Stimulated activated CD4-positive, alpha-beta T cell treated with anti-CD3 and anti-CD28 coated beads, Interleukin-2, amount 100 ng/mL, for 24 hours (primary cell): ENCODE measurements at regions not wholly inside any gene's neighbourhood (a gene's known extent, or its start where the extent isn't known, plus 50 kb on each side); places are given as distances from the start of the nearest gene placed in this dataset.

Experiments used
- DNase-seq, 2 donors: peaks; one replicate each; pipeline ENCODE4 v3.0.0-alpha.2; 2020

GRCh38 chr5:67289763-67290521 lies 93.3 kb upstream of the CD180 start:
- no peak for DNase-seq

DNA sequence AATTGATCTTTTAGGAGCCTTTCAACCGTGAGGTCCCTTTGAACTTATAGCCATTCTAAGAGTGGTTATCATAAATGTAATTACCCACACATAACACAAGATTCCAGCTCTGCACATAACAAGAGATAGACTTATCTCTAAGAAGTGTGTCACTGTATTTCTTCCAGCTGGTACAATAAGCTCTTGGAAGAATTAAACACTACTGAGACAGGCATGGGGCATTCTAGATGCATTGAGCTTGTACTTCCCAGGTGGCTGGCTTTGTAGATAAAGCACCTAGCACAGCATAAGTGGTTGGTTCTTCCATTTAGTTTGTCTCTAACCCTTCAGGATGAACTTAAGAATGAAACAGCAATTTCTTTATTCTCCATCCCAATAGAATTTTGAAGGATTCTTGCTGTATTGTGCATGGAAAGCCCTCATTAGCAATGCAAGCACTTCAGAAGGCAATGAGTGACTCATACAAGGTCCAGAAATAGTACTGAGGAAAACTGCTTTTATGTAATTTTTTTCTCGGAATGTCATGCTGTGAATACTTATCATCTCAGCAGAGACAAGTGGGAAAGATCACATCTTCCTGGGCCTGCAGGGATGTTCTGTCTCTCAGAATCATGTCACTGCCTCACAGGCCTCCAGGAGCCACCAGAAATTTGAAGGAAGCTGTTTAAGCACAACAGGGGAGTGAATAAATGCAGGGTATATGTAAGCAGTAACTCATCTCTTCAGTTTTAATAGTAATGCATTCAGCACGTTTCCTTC lies 91.1 kb upstream of the CD180 start:
- no peak for DNase-seq

- no peak for DNase-seq
Observed at GRCh38 chr5:67286006-67286405, 89.4 kb upstream of the CD180 start.

GRCh38 chr5:67283988-67284487 lies 87.4 kb upstream of the CD180 start:
- DNase-seq, result no peak

DNA sequence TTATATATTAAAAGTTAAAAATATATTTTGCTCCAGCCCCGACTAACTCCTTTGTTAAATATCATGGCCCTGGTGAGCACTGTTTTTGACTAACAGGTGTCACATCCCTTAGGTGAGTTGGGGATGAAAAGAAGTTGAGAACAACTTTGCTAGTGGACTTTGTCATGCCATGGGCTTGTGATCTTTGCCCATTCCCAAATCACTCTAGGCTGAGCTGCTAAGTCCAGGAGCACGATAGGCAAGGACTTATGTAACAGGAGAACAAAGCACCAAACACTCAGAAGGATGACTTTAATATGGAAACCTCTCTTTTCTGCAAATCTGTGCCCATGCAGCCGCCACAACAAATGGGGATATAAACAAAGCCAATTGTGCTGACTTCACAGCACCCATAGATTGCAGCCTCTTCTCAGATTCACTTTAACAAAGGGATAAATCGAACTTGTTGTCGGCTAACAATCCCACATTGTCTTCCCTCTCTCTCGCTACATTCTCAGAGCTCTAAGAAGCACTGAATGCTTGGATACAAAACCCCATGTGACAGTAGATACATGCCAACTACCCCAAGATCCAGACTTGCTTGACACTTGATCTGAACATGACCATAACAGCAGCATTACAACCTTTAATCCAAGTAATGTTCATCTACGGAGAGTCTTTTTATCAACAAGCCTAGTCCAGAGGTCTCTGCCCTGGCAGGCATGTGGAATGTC lies 86.8 kb upstream of the CD180 start:
- no peak for DNase-seq

GRCh38 chr5:67281874-67282273 lies 85.3 kb upstream of the CD180 start:
- DNase-seq, result no peak

GRCh38 chr5:67273689-67274356 lies 77.2 kb upstream of the CD180 start:
- DNase-seq, result no peak

- no peak for DNase-seq
Observed at GRCh38 chr5:67272453-67273130, 76.0 kb upstream of the CD180 start.

DNA sequence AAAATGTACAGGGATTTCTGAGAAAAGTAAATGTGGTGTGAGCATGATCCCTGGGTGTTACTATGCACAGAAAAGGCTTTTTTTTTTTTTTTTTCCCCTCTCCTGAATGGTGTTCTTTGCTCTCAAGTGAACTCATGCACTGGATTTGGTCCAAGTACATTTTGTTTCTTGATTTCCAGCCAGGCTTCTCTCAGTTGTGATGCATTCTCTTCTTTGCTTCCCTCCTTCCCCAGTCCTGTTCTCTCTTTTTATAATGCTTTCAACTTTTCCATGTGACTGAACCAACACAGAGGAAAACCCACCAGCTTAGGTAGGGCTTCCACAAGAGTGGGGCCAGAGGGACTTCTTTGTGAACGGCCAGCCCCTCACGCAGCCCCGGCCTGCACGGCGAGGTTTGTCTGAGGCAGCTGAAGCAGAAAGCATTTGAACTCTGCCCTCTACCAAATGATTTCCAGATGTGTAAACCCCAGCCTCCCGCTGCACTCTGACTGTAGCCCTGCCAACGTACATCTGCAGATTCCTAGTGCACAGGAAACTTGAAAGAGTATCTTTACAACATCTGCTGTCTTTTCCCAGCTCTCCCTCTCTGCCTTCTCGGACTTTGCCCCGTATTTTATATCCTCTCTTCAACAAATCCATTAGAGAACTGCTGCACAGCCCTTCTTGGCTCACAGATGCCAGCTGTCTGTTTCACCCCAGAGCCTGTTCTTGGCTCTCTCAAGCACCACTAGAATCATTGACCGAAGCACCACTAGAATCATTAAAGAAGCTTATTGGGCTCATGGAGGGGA lies 71.8 kb upstream of the CD180 start:
- DNase-seq, result no peak

GRCh38 chr5:67267512-67268216 lies 71.1 kb upstream of the CD180 start:
- no peak for DNase-seq

GRCh38 chr5:67266654-67267350 lies 70.2 kb upstream of the CD180 start:
- DNase-seq, result no peak

- DNase-seq, result no peak
Observed at GRCh38 chr5:67265951-67266350, 69.4 kb upstream of the CD180 start.

DNA sequence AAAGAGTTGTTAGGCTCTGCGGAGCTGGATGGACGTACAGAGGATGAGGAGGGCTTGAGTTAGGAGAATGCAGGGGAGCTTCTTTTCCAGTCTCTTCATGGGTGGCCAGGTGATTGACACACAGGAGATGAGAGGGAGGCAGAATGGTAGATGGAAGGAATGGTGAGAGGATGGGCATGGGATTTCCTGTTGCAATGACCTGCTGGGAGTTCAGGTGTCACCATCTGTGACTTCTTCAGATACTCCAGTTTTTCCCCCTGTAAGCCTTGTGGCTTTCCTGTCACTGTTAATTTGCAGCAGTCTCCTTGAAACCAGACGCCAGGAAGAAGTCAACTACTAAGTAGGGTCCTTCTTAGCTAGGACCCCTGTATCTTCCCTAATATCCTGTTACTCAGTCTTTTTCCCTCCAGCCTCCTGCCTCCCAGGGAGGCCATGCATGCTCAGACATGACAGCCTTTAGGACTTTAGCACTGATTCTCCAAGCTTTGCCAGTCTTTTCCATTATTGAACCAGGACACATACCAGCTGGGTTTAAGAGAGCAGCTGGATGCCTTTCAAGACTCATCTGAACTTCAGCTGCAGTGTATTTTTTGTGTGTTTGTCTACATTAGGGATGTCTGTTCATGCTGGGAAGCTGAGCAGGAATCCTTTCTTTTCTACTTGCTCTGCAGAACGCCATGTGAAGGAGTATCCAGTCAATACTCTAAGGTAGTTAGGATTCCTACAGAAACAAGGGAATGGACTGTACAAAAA lies 67.2 kb upstream of the CD180 start:
- DNase-seq, result no peak

DNA sequence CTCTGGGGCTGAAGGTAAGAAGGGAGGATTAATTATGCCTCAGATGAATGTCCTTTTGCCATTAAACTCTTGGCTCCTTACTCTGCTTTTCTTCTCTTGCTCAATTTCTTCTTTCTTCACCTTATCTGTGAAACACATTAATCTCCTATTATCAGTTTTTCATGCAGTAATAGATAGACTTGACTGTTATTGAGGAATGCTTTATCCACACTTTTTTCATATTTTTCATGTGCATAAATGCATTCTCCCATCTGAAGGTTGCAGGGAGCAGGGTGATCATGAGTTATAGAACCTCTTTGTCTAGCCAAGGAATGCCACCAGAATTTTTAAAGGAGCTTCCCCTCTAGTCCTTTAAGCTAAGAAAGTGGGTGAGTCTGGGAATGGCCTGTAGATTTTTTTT lies 66.4 kb upstream of the CD180 start:
- DNase-seq, result no peak

DNA sequence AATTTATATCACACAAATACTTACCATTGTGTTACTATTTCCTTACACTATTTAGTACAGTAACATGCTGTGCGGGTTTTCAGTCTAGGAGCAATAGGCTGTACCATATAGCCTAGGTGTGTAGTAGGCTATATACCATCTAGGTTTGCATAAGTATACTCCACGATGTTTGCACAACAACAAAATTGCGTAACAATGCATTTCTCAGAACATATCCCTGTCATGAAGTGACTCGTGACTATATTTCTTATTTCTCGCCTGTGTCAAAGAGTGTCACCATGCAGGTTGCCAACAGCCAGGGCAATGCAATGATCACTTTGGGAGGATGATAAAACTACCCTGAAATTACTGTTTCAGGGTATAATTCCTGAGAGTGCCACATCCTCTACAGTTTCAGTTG lies 65.6 kb upstream of the CD180 start:
- no peak for DNase-seq

- no peak for DNase-seq
Observed at GRCh38 chr5:67259548-67260215, 63.1 kb upstream of the CD180 start.

- no peak for DNase-seq
Observed at GRCh38 chr5:67257500-67257899, 60.9 kb upstream of the CD180 start.

DNA sequence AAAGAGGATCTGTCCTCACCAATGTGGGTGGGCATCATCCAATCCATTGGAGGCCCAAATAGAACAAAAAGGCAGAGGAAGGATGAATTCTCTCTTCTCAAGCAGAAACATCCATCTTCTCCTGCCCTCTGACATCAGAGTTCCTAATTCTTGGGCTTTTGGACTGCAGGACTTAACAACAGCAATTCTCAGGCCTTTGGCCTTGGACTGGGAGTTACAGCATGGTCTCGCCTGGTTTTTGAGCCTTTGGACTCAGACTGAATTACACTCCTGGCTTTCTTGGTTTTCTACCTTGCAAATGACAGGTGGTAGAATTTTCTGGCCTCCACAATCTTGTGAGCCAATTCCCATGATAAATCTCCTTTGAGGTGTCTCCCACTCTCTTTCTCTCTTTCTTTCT lies 60.5 kb upstream of the CD180 start:
- DNase-seq, result no peak

GRCh38 chr5:67255881-67256280 lies 59.3 kb upstream of the CD180 start:
- no peak for DNase-seq
